ENCODE measurements at regions not wholly inside any gene's neighbourhood (a gene's known extent, or its start where the extent isn't known, plus 50 kb on each side); places are given as distances from the start of the nearest gene placed in this dataset.

DNA sequence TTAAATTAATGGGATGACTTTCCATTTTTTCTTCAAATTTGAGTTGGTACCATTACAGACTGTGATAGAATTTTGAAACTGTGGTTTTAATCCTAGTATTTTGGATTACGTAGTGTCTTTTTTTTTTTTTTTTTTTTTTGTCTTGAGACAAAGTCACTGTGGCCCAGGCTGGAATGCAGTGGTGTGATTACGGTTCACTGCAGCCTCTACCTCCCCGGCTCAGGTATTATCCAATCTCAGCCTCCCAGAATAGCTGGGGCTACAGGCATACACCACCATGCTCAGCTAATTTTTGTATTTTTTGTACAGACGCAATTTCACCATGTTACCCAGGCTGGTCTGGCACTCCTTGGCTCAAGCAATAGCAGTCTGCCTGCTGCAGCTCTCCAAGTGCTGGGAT is 87.1 kb downstream of the SOX4 start:
- TF ChIP-seq CTCF (optimal IDR thresholded peaks at IDR 0.05 in 1 of 3, IDR thresholded peaks at IDR 0.05 in 1 of 3, conservative IDR thresholded peaks at IDR 0.05 in 1 of 3; ENCODE audit: extremely low read depth in 1 of 3, insufficient read depth in 2 of 3, low read length in 3 of 3) (no peak), EZH2 (IDR thresholded peaks at IDR 0.05; ENCODE audit: low read length) (no peak)

All from keratinocyte (primary cell).